BE2C (cell line): ENCODE measurements at regions not wholly inside any gene's neighbourhood (a gene's known extent, or its start where the extent isn't known, plus 50 kb on each side); places are given as distances from the start of the nearest gene placed in this dataset.

Source experiments
- DNase-seq: peaks from one replicate; pipeline ENCODE4 v3.0.0-alpha.2; 2020
- H3K27me3 ChIP-seq: fragments of 250-450 bp; sonication (Bioruptor Pico); 2 replicates; pipeline ENCODE4 v1.5.1; 2020; ENCODE audit warnings: mild to moderate bottlenecking
- H3K36me3 ChIP-seq: fragments of 250-450 bp; sonication (Bioruptor Pico); 2 replicates; pipeline ENCODE4 v1.5.1; 2020; ENCODE audit warnings: mild to moderate bottlenecking
- H3K4me1 ChIP-seq: fragments of 250-450 bp; sonication (Bioruptor Pico); 2 replicates; pipeline ENCODE4 v1.5.1; 2020
- H3K4me3 ChIP-seq: 2 replicates; pipeline ENCODE4 v1.5.1; 2011; ENCODE audit warnings: low read depth, low read length
- H3K9me3 ChIP-seq: fragments of 250-450 bp; sonication (Bioruptor Pico); 2 replicates; pipeline ENCODE4 v1.5.1; 2020
- TF ChIP-seq, protein P1 (sequence below): IDR thresholded peaks from 2 replicates; pipeline ENCODE4 v1.5.1; 2012; ENCODE audit warnings: mild to moderate bottlenecking, low read depth, low read length

DNA sequence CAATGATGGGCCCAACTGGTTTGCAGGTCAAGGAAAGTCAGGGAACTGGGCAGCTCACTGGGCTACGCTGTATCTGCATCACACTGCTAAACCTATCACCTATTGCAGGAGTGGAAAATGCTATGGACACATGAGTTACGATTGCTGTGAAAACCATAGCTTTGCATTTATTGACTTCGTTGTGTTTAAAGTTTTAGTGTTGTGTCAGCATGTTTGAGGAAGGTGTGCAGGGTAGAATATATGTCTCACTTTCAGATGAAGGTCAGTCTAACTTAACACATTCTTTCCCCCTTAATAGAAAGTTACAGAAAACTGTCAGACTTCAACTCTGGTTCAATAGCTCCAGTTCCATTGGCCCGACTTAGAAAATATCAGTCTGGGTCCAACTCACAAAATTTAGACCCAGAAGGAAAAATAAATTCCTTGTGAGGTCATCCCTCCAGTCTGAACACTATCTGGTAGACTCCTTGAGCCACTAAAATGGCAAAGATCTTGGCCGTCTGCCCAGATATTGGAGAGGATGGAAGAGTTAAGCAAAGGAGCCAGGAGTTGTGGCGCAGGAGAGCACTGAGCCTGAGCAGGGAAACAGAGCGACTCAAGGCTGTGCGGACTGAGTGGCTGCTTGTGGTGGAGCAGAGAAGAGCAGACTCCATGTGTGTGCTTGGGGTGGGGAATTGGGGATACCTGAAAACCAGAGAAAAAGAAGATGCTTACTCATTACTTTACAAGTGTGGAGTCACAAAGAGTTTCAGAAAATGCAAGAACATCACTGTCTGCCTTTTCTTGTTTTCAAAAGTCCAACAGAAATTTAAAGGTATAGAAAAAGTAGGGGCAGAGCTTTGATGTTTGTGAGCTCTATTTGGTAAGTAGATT lies 518.5 kb downstream of the FGF9 start:
- Histone ChIP-seq H3K4me1 (no peaks in the 10 kb centered on the region), H3K27me3 (no peaks in the 10 kb centered on the region), H3K9me3 (no peaks in the 10 kb centered on the region), H3K36me3 (no peaks in the 10 kb centered on the region), H3K4me3 (no peak overlapping the region)
- TF ChIP-seq, protein P1, sequence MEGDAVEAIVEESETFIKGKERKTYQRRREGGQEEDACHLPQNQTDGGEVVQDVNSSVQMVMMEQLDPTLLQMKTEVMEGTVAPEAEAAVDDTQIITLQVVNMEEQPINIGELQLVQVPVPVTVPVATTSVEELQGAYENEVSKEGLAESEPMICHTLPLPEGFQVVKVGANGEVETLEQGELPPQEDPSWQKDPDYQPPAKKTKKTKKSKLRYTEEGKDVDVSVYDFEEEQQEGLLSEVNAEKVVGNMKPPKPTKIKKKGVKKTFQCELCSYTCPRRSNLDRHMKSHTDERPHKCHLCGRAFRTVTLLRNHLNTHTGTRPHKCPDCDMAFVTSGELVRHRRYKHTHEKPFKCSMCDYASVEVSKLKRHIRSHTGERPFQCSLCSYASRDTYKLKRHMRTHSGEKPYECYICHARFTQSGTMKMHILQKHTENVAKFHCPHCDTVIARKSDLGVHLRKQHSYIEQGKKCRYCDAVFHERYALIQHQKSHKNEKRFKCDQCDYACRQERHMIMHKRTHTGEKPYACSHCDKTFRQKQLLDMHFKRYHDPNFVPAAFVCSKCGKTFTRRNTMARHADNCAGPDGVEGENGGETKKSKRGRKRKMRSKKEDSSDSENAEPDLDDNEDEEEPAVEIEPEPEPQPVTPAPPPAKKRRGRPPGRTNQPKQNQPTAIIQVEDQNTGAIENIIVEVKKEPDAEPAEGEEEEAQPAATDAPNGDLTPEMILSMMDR, result no peak
- DNase-seq, result no peak

DNA sequence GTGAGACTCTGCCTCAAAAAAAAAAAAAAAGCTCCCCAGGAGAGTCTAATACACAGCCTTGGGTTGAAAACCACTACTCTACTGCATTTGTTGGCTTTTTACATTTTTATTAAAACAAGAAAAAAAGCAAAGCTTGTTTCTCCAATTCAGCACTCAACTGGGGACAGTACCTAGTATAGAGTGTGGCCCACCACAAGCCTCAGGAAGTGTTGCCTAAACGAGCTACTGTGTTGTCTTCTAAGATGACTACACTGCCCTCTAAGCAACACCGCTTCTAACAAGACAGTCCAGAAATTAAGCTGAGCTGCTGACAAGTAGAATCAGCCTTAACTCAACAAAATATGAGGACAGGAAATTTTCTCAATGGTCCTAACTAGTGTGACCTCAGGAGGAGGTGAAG lies 522.2 kb downstream of the FGF9 start:
- Histone ChIP-seq H3K9me3 (no peaks in the 10 kb centered on the region), H3K4me3 (no peak overlapping the region), H3K4me1 (no peaks in the 10 kb centered on the region), H3K27me3 (no peaks in the 10 kb centered on the region), H3K36me3 (no peaks in the 10 kb centered on the region)
- TF ChIP-seq, protein P1, result no peak
- no peak for DNase-seq

DNA sequence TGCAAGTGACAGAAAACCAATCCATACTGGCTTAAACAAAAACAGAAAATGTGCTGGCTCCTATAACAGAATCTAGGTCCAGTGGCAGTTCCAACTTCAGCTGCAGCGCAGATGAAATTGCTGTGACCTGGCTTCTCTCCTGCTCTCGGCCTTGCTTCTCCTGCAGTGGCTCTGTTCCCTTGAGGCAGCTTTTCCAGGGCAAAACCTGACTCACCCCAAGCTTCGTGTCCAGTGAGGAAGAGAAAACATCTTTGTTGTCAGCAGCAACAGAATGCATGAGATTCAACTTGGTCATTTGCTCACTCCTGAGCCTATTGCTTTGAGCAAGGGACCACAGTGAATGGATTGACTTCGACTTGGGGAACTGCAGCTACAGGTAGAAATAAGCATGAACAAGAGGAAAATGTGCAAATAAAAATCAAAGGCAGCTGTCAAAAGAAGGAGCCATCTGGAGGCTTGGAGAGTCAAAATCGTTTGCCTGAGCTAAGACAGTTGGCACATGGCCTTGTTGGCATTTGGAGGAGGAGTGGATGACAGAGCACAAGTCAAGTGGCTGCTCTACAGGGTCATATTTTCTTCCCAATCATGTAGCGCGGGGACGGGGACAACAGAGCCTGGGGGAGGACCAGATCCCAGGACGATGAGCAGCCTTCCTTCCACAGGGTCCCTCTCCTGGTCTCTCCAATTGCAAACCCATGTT lies 523.4 kb downstream of the FGF9 start:
- Histone ChIP-seq H3K27me3 (no peaks in the 10 kb centered on the region), H3K4me1 (no peaks in the 10 kb centered on the region), H3K4me3 (no peak overlapping the region), H3K36me3 (no peaks in the 10 kb centered on the region), H3K9me3 (no peaks in the 10 kb centered on the region)
- TF ChIP-seq, protein P1, result no peak
- no peak for DNase-seq

GRCh38 chr13:22195726-22196125 lies 524.9 kb downstream of the FGF9 start:
- no peaks in the 10 kb centered on the region for H3K36me3 ChIP-seq
- no peaks in the 10 kb centered on the region for H3K27me3 ChIP-seq
- no peak for DNase-seq
- no peak overlapping the region for H3K4me3 ChIP-seq
- no peaks in the 10 kb centered on the region for H3K9me3 ChIP-seq
- no peaks in the 10 kb centered on the region for H3K4me1 ChIP-seq
- TF ChIP-seq, protein P1, result no peak

DNA sequence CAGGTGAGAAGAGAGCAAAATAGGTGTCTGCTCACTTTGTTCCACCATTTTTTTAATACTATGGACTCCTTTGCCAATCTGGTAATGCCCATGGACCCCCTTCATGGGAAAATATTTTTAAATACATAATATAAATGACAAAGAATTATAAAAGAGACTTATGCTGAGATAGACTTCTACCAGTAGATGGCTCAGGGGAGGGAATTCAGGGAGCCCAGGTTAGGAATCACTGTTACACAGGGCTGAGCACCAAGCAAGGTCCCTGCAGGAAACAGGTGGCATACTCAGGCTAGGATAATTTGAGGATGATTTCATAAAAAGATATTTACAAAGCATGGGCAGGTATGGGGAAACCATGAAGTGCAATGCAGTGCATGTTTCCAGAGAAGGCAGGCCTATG lies 525.9 kb downstream of the FGF9 start:
- no peak overlapping the region for H3K4me3 ChIP-seq
- no peaks in the 10 kb centered on the region for H3K36me3 ChIP-seq
- H3K9me3 ChIP-seq, result no peaks in the 10 kb centered on the region
- no peaks in the 10 kb centered on the region for H3K4me1 ChIP-seq
- H3K27me3 ChIP-seq, result no peaks in the 10 kb centered on the region
- TF ChIP-seq, protein P1, result no peak
- no peak for DNase-seq

DNA sequence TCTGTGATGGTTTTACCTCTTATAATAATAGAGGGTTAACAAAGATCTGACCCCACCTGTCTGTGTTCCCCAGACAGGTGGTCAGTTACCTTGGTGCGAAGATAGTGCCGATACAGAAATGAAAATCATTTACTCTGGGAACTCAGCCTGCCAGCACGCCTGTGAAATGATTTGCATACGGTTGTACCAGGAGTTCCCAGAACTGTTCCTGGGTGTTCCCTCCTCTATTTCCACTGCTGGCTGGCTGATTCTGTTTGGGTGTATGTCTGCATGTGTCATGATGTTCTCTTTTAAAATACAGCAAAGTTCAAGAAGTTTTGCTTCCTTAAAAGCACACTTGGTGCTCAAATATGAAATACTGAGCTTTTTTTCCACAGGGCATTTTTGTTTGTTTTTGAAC lies 527.1 kb downstream of the FGF9 start:
- Histone ChIP-seq H3K4me3 (no peak overlapping the region), H3K4me1 (no peaks in the 10 kb centered on the region), H3K9me3 (no peaks in the 10 kb centered on the region), H3K36me3 (no peaks in the 10 kb centered on the region), H3K27me3 (no peaks in the 10 kb centered on the region)
- DNase-seq, result no peak
- TF ChIP-seq, protein P1, result no peak
